ENCODE measurements at regions not wholly inside any gene's neighbourhood (a gene's known extent, or its start where the extent isn't known, plus 50 kb on each side); places are given as distances from the start of the nearest gene placed in this dataset.

DNA sequence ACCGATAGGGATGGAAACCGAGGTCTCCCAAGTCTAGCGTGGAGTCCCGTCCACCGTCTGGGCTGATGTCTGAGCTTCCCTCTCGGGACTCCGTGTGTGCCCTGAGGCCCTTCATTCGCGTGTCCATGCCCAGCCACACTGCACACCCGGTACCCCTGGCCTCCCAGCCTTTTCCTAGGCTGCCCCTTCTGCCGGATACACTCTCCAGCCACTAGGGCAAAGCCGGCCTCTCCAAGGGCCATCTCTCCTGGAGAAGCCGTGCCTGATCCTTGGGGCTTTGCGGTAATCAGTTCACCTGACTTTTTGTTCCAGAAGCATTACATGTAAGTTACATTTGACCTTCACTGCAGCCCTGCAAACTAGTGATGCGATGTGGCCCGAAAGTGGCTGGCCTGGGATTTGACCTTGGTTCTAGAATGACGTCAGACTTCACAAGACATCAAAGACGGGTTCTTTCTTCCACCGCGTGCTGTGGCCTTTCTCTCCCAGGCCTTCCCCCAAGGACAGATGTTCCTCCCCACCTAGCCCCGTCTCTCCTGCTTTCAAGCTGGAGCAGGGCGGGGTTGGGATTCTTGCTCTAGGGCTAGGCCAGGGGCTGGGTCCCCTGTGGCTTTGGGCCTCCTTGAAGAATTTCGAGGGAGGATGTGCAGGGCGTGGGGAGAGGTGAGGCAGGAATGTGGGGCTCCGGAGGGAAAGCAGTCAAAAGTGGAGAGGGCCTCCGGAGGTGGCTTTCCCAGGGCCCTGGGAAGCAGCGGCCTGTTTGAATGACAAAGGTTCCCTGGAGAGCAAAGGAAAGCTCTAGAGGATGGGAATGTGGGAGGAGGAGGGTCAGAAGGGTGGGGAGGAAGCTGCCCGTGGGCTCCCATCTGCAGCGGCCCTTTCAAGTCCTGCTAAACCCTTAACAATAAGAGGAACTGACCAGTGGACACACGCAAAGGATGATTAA, 49.7 kb upstream of the SLC2A1 start (continued):
- TF ChIP-seq MED8 (CRISPR knock-in tag; IDR thresholded peaks at IDR 0.05; ENCODE audit: insufficient replicate concordance) (no peak), ZNF563 (CRISPR knock-in tag; IDR thresholded peaks at IDR 0.05) (no peak), ARNT2 (CRISPR knock-in tag; IDR thresholded peaks at IDR 0.05; ENCODE audit: low read depth) (peak; percentile 27; the same call in 1 of the 2 replicates), HES4 (CRISPR knock-in tag; IDR thresholded peaks at IDR 0.05; ENCODE audit: borderline replicate concordance) (no peak), IRX3 (CRISPR knock-in tag; IDR thresholded peaks at IDR 0.05; ENCODE audit: borderline replicate concordance, low read depth) (no peak), ZNF891 (CRISPR knock-in tag; IDR thresholded peaks at IDR 0.05) (0 out of 2 replicates have a peak, but pooled peaks have one; percentile 50), TBL1XR1 (IDR thresholded peaks at IDR 0.05; ENCODE audit: borderline replicate concordance, low read length, partially characterized antibody) (no peak), MEF2D (CRISPR knock-in tag; IDR thresholded peaks at IDR 0.05) (no peak), ZNF550 (CRISPR knock-in tag; IDR thresholded peaks at IDR 0.05; ENCODE audit: borderline replicate concordance) (no peak), RBFOX2 (IDR thresholded peaks at IDR 0.05; ENCODE audit: low read depth, low read length) (no peak), MAF1 (CRISPR knock-in tag; IDR thresholded peaks at IDR 0.05; ENCODE audit: borderline replicate concordance) (no peak), ZSCAN25 (CRISPR knock-in tag; IDR thresholded peaks at IDR 0.05) (no peak), HMGA1 (CRISPR knock-in tag; conservative IDR thresholded peaks at IDR 0.05) (no peak), SMARCE1 (IDR thresholded peaks at IDR 0.05; ENCODE audit: borderline replicate concordance) (no peak)
- TF ChIP-seq, protein P1, sequence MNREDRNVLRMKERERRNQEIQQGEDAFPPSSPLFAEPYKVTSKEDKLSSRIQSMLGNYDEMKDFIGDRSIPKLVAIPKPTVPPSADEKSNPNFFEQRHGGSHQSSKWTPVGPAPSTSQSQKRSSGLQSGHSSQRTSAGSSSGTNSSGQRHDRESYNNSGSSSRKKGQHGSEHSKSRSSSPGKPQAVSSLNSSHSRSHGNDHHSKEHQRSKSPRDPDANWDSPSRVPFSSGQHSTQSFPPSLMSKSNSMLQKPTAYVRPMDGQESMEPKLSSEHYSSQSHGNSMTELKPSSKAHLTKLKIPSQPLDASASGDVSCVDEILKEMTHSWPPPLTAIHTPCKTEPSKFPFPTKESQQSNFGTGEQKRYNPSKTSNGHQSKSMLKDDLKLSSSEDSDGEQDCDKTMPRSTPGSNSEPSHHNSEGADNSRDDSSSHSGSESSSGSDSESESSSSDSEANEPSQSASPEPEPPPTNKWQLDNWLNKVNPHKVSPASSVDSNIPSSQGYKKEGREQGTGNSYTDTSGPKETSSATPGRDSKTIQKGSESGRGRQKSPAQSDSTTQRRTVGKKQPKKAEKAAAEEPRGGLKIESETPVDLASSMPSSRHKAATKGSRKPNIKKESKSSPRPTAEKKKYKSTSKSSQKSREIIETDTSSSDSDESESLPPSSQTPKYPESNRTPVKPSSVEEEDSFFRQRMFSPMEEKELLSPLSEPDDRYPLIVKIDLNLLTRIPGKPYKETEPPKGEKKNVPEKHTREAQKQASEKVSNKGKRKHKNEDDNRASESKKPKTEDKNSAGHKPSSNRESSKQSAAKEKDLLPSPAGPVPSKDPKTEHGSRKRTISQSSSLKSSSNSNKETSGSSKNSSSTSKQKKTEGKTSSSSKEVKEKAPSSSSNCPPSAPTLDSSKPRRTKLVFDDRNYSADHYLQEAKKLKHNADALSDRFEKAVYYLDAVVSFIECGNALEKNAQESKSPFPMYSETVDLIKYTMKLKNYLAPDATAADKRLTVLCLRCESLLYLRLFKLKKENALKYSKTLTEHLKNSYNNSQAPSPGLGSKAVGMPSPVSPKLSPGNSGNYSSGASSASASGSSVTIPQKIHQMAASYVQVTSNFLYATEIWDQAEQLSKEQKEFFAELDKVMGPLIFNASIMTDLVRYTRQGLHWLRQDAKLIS (CRISPR knock-in tag; IDR thresholded peaks at IDR 0.05): no peak
- TF ChIP-seq, protein P2, sequence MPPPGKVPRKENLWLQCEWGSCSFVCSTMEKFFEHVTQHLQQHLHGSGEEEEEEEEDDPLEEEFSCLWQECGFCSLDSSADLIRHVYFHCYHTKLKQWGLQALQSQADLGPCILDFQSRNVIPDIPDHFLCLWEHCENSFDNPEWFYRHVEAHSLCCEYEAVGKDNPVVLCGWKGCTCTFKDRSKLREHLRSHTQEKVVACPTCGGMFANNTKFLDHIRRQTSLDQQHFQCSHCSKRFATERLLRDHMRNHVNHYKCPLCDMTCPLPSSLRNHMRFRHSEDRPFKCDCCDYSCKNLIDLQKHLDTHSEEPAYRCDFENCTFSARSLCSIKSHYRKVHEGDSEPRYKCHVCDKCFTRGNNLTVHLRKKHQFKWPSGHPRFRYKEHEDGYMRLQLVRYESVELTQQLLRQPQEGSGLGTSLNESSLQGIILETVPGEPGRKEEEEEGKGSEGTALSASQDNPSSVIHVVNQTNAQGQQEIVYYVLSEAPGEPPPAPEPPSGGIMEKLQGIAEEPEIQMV (CRISPR knock-in tag; IDR thresholded peaks at IDR 0.05; ENCODE audit: low read depth): no peak; the same call in 1 of the 2 replicates
- TF ChIP-seq, protein P3, sequence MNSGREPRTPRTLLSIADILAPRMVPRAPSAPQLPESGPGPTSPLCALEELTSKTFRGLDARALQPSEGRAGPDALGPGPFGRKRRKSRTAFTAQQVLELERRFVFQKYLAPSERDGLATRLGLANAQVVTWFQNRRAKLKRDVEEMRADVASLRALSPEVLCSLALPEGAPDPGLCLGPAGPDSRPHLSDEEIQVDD (CRISPR knock-in tag; IDR thresholded peaks at IDR 0.05; ENCODE audit: borderline replicate concordance): no peak
- TF ChIP-seq, protein P4, sequence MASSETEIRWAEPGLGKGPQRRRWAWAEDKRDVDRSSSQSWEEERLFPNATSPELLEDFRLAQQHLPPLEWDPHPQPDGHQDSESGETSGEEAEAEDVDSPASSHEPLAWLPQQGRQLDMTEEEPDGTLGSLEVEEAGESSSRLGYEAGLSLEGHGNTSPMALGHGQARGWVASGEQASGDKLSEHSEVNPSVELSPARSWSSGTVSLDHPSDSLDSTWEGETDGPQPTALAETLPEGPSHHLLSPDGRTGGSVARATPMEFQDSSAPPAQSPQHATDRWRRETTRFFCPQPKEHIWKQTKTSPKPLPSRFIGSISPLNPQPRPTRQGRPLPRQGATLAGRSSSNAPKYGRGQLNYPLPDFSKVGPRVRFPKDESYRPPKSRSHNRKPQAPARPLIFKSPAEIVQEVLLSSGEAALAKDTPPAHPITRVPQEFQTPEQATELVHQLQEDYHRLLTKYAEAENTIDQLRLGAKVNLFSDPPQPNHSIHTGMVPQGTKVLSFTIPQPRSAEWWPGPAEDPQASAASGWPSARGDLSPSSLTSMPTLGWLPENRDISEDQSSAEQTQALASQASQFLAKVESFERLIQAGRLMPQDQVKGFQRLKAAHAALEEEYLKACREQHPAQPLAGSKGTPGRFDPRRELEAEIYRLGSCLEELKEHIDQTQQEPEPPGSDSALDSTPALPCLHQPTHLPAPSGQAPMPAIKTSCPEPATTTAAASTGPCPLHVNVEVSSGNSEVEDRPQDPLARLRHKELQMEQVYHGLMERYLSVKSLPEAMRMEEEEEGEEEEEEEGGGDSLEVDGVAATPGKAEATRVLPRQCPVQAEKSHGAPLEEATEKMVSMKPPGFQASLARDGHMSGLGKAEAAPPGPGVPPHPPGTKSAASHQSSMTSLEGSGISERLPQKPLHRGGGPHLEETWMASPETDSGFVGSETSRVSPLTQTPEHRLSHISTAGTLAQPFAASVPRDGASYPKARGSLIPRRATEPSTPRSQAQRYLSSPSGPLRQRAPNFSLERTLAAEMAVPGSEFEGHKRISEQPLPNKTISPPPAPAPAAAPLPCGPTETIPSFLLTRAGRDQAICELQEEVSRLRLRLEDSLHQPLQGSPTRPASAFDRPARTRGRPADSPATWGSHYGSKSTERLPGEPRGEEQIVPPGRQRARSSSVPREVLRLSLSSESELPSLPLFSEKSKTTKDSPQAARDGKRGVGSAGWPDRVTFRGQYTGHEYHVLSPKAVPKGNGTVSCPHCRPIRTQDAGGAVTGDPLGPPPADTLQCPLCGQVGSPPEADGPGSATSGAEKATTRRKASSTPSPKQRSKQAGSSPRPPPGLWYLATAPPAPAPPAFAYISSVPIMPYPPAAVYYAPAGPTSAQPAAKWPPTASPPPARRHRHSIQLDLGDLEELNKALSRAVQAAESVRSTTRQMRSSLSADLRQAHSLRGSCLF (CRISPR knock-in tag; IDR thresholded peaks at IDR 0.05; ENCODE audit: borderline replicate concordance): no peak

All from HepG2 (cell line).